T-cell (primary cell): ENCODE measurements at regions not wholly inside any gene's neighbourhood (a gene's known extent, or its start where the extent isn't known, plus 50 kb on each side); places are given as distances from the start of the nearest gene placed in this dataset.

Experiments used
- ATAC-seq, 4 experiments: fragments of 200-7000 bp in 3 of 4; fragments of 150-1000 bp in 1 of 4; cut with Tn5 transposase; replicated peaks in 1 of 4; 1 replicate in 3 of 4; 2 replicates in 1 of 4; pipeline ENCODE4 v1.10.0; 2021; ENCODE audit warnings: moderate library complexity in 3 of 4, mild to moderate bottlenecking in 2 of 4, moderate number of reproducible peaks in 1 of 4
- CTCF ChIA-PET, 2 donors: fragments of 300-600 bp; sonication (Branson Sonifier 250); formaldehyde crosslinking; loops; one replicate each; lab custom pipeline; 2022; ENCODE audit warnings: antibody characterized with exemption in 2 of 2; lab: Charles Lee
- POLR2A ChIA-PET, 2 donors: fragments of 300-600 bp; sonication (Branson Sonifier 250); formaldehyde crosslinking; loops; one replicate each; lab custom pipeline; 2022; ENCODE audit warnings: antibody characterized with exemption in 2 of 2; lab: Charles Lee
- DNase-seq, 35 experiments: peaks; one replicate each; pipeline versions ENCODE4 v3.0.0 to v3.0.0-alpha.2; 2013 to 2023
- H3K27ac ChIP-seq: one replicate; pipeline ENCODE4 v1.5.1; 2013; ENCODE audit warnings: low read length
- H3K27me3 ChIP-seq, 2 experiments: replicated peaks in 1 of 2; 1 replicate in 1 of 2; 2 replicates in 1 of 2; pipeline versions ENCODE4 v1.6.1 to v1.7.0; 2013; ENCODE audit warnings: low read length in 1 of 2, mixed read lengths in 1 of 2; ENCODE audit not compliant: control insufficient read depth in 2 of 2, insufficient read depth in 2 of 2; ENCODE audit errors: extremely low read depth in 1 of 2
- H3K36me3 ChIP-seq, 2 donors: 1 replicate in 1 of 2; 2 replicates in 1 of 2; pipeline versions ENCODE4 v1.6.1 to v1.7.0; 2013; ENCODE audit warnings: low read length in 1 of 2; ENCODE audit not compliant: control insufficient read depth in 2 of 2, insufficient read depth in 1 of 2; ENCODE audit errors: extremely low read depth in 1 of 2
- H3K4me1 ChIP-seq, 2 experiments: 1 replicate in 1 of 2; 2 replicates in 1 of 2; pipeline versions ENCODE4 v1.6.1 to v1.7.0; 2013; ENCODE audit warnings: low read length in 2 of 2, mixed read lengths in 1 of 2; ENCODE audit not compliant: insufficient read depth in 2 of 2, control insufficient read depth in 1 of 2; ENCODE audit errors: extremely low read depth in 1 of 2
- H3K4me3 ChIP-seq, 2 donors: 1 replicate in 1 of 2; 2 replicates in 1 of 2; pipeline versions ENCODE4 v1.5.1 to v1.7.0; 2013; ENCODE audit warnings: mild to moderate bottlenecking in 2 of 2, low read length in 1 of 2, moderate library complexity in 1 of 2; ENCODE audit not compliant: control insufficient read depth in 1 of 2; ENCODE audit errors: extremely low read depth in 1 of 2
- H3K9me3 ChIP-seq: 2 replicates; pipeline ENCODE4 v1.7.0; 2013
- H3K27ac Mint-ChIP-seq, 2 donors: one replicate each; pipeline ENCODE4 v1.8.0; 2020 to 2021; ENCODE audit warnings: mild to moderate bottlenecking in 2 of 2, mixed read lengths in 2 of 2
- H3K27me3 Mint-ChIP-seq, 2 donors: one replicate each; pipeline ENCODE4 v1.8.0; 2021 to 2022; ENCODE audit warnings: mixed read lengths in 2 of 2
- H3K36me3 Mint-ChIP-seq: one replicate; pipeline ENCODE4 v1.8.0; 2021; ENCODE audit warnings: mixed read lengths
- H3K4me1 Mint-ChIP-seq, 3 donors: one replicate each; pipeline ENCODE4 v1.8.0; 2020 to 2022; ENCODE audit warnings: mixed read lengths in 3 of 3, mild to moderate bottlenecking in 1 of 3
- H3K4me3 Mint-ChIP-seq, 3 donors: one replicate each; pipeline ENCODE4 v1.8.0; 2020 to 2022; ENCODE audit warnings: mild to moderate bottlenecking in 3 of 3, mixed read lengths in 3 of 3, moderate library complexity in 3 of 3
- H3K9me3 Mint-ChIP-seq, 3 donors: one replicate each; pipeline ENCODE4 v1.8.0; 2020 to 2022; ENCODE audit warnings: mixed read lengths in 3 of 3
- WGBS: methylation state at CpG from one replicate; pipeline ENCODE4 v1.1.5; 2013; ENCODE audit warnings: missing lambda C conversion rate; ENCODE audit not compliant: insufficient coverage; 5-methylcytosine and 5-hydroxymethylcytosine counted together

DNA sequence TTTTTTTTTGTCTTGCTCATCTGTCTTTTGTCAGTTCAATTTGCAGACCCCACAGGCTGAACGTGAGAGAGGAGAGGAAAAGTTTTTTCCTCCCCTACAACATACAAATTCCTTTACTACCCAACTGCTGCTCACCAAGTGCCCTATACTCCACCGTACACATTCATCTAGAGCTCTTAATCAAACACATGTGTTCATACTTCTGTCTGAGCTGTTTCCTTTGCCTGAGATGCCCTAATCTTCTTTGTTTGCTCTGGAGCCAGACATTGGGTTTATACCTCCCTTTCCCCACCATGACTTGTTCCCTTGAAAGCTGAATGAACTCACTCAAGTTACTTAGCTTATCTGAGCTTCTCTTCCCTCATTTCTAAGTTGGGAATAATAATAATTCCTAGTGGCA is 122.7 kb upstream of the RASGRP1 start:
- no peaks in the 10 kb centered on the region for H3K36me3 Mint-ChIP-seq
- no peaks in the 10 kb centered on the region for H3K27me3 Mint-ChIP-seq
- DNase-seq, result no peak
- H3K27me3 ChIP-seq, result no peaks in the 10 kb centered on the region
- H3K4me1 Mint-ChIP-seq, result peaks cover 86 to 97% (median 91%) of the 10 kb centered on the region in 3 donors
- no peaks in the 10 kb centered on the region for H3K9me3 ChIP-seq
- ChIA-PET POLR2A (interaction anchor here (0.6 to 2.2 kb wide), 8 partner anchors 13 to 233 kb away, joined by 3 to 11 read pairs (median 4); partner anchors contain the start of gene FAM98B (in 1 of the 2)), CTCF (interaction anchor here (0.5 to 9.8 kb wide), 23 partner anchors 8 to 247 kb away, joined by 3 to 249 read pairs (median 4); partner anchors contain the start of gene RASGRP1 (in 2 of the 2))
- H3K4me1 ChIP-seq, result peaks cover 83 to 87% of the 10 kb centered on the region in 2 experiments
- H3K9me3 Mint-ChIP-seq, result no peaks in the 10 kb centered on the region
- H3K4me3 ChIP-seq, result no peak overlapping the region
- H3K27ac ChIP-seq, result peak overlapping the region; percentile 67
- no peaks in the 10 kb centered on the region for H3K36me3 ChIP-seq
- WGBS, result 50% methylated on average over 1 of the region's 2 CpGs
- no peak for ATAC-seq
- H3K4me3 Mint-ChIP-seq, result peak overlapping the region in 2 of 3 donors; percentile 0 to 48
- peak overlapping the region; percentile 91 to 98 for H3K27ac Mint-ChIP-seq

DNA sequence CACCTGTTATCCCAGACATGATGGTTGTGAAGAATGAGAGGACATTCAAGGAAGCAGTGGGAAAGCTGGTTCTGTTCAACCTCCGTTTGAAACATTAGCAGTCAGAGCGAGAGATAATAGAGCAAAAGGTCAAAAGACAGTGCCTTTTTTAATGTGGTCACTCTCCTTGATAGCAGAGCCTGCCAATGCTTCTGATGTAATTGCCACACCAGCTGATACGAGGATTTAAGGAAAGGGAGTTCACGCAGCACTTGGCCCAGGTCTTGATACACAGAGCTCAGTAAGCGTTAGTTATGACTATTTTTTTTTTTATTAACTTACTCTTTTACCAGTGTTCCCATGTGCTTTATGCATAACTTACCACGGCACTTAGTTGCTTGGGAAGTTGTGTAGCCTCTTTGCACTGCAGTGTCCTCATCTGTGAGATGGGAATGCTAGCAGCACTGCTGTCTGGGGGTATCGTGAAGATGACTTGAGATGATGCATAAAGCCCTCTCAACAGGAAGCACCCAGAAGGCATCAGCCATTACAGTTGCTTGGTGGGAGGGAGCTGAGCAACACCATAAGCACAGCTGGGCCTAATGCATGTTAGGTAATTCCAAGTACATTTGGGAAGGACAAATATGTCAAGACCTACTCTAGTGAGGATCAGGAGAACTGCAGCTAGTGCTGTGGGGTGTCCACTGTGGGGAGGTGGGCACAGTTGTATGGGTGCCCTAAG is 123.3 kb upstream of the RASGRP1 start:
- H3K36me3 Mint-ChIP-seq, result no peaks in the 10 kb centered on the region
- DNase-seq (no peak), ATAC-seq (no peak)
- WGBS, result 70% methylated on average over 2 of the region's 7 CpGs
- peaks cover 79 to 81% of the 10 kb centered on the region in 2 experiments for H3K4me1 ChIP-seq
- peak overlapping the region; percentile 67 for H3K27ac ChIP-seq
- H3K27ac Mint-ChIP-seq, result peak overlapping the region; percentile 91 to 98
- H3K27me3 ChIP-seq, result no peaks in the 10 kb centered on the region
- CTCF ChIA-PET, result interaction anchor here (0.5 to 9.8 kb wide), 25 partner anchors 12 to 1637 kb away, joined by 3 to 249 read pairs (median 4); partner anchors contain the start of gene RASGRP1 (in 2 of the 2)
- no peaks in the 10 kb centered on the region for H3K36me3 ChIP-seq
- H3K9me3 Mint-ChIP-seq, result no peaks in the 10 kb centered on the region
- POLR2A ChIA-PET, result interaction anchor here (1.1 to 1.3 kb wide), 2 partner anchors 124 to 127 kb away, joined by 3 to 6 read pairs; partner anchors contain the start of gene RASGRP1 (in 1 of the 2)
- peak overlapping the region; percentile 43 to 52 (median 48) for H3K4me3 Mint-ChIP-seq
- no peak overlapping the region for H3K4me3 ChIP-seq
- no peaks in the 10 kb centered on the region for H3K27me3 Mint-ChIP-seq
- peaks cover 80 to 91% (median 86%) of the 10 kb centered on the region in 3 donors for H3K4me1 Mint-ChIP-seq
- no peaks in the 10 kb centered on the region for H3K9me3 ChIP-seq

- no peaks in the 10 kb centered on the region for H3K27me3 Mint-ChIP-seq
- POLR2A ChIA-PET, result interaction anchor here (0.5 to 1.3 kb wide), 5 partner anchors 16 to 143 kb away, joined by 3 to 6 read pairs (median 4); partner anchors contain the start of gene RASGRP1 (in 1 of the 2)
- CTCF ChIA-PET, result interaction anchor here (0.8 to 9.8 kb wide), 19 partner anchors 11 to 1636 kb away, joined by 3 to 249 read pairs (median 8); partner anchors contain the start of gene RASGRP1 (in 2 of the 2)
- H3K27ac Mint-ChIP-seq, result peak overlapping the region; percentile 91 to 98
- peak; percentile 6 to 67 (median 60) for ATAC-seq
- no peaks in the 10 kb centered on the region for H3K27me3 ChIP-seq
- H3K4me1 Mint-ChIP-seq, result peaks cover 72 to 83% (median 78%) of the 10 kb centered on the region in 3 donors
- peaks cover 71 to 73% of the 10 kb centered on the region in 2 experiments for H3K4me1 ChIP-seq
- no peaks in the 10 kb centered on the region for H3K9me3 ChIP-seq
- no CpG with 5 or more reads among the region's 1 CpG for WGBS
- H3K4me3 Mint-ChIP-seq, result peak overlapping the region; percentile 43 to 52 (median 48)
- no peaks in the 10 kb centered on the region for H3K9me3 Mint-ChIP-seq
- peak overlapping the region; percentile 67 for H3K27ac ChIP-seq
- peak in 29 of 35 experiments; percentile 17 to 62 (median 42) for DNase-seq
- no peaks in the 10 kb centered on the region for H3K36me3 ChIP-seq
- no peaks in the 10 kb centered on the region for H3K36me3 Mint-ChIP-seq
- H3K4me3 ChIP-seq, result no peak overlapping the region
These were observed 124.1 kb upstream of the RASGRP1 start for GRCh38 chr15:38688761-38689160.

DNA sequence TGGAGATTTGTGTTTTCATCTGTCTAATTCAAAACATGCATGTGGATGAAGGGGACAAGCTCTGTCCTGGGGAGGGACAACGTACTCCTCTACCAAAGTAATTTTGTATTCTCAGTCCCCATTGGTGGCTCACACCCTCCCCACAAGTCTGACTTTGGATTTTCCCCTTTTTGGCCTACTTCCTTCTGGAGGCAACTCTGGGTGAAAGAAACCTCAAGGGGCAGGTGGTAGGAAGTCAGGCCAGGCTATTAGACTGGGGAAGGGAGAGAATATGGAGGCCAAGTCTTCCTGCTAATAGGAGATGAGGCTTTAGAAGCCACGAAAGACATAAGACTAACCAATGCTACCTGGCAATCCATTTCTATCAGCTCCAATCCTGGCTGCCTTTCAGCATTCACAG is 124.9 kb upstream of the RASGRP1 start:
- H3K9me3 Mint-ChIP-seq, result no peaks in the 10 kb centered on the region
- H3K4me3 Mint-ChIP-seq, result peak overlapping the region in 1 of 3 donors; percentile 48
- Histone ChIP-seq H3K9me3 (no peaks in the 10 kb centered on the region), H3K27ac (peak overlapping the region; percentile 47), H3K36me3 (no peaks in the 10 kb centered on the region), H3K4me1 (peaks cover 63 to 66% of the 10 kb centered on the region in 2 experiments), H3K27me3 (no peaks in the 10 kb centered on the region), H3K4me3 (no peak overlapping the region)
- H3K27ac Mint-ChIP-seq, result peak overlapping the region; percentile 91 to 98
- DNase-seq (no peak), ATAC-seq (no peak)
- ChIA-PET POLR2A (interaction anchor here (0.6 to 1.3 kb wide), 2 partner anchors 125 to 216 kb away, joined by 3 to 6 read pairs; partner anchors contain the start of gene RASGRP1 (in 1 of the 2)), CTCF (interaction anchor here (0.8 to 9.8 kb wide), 32 partner anchors 10 to 249 kb away, joined by 3 to 249 read pairs (median 6); partner anchors contain the start of gene RASGRP1 (in 2 of the 2))
- peaks cover 69 to 83% (median 75%) of the 10 kb centered on the region in 3 donors for H3K4me1 Mint-ChIP-seq
- WGBS, result no CpG with 5 or more reads among the region's 2 CpGs
- H3K27me3 Mint-ChIP-seq, result no peaks in the 10 kb centered on the region
- H3K36me3 Mint-ChIP-seq, result no peaks in the 10 kb centered on the region

GRCh38 chr15:38690216-38690615 is 125.6 kb upstream of the RASGRP1 start:
- no peaks in the 10 kb centered on the region for H3K27me3 Mint-ChIP-seq
- no peaks in the 10 kb centered on the region for H3K9me3 Mint-ChIP-seq
- Histone ChIP-seq H3K4me1 (peaks cover 58 to 59% of the 10 kb centered on the region in 2 experiments), H3K27ac (peak overlapping the region; percentile 47), H3K27me3 (no peaks in the 10 kb centered on the region), H3K9me3 (no peaks in the 10 kb centered on the region), H3K36me3 (no peaks in the 10 kb centered on the region), H3K4me3 (no peak overlapping the region)
- 43% methylated on average over 1 of the region's 5 CpGs for WGBS
- peak overlapping the region; percentile 91 to 98 for H3K27ac Mint-ChIP-seq
- POLR2A ChIA-PET, result interaction anchor here (0.6 to 1.2 kb wide), 7 partner anchors 18 to 215 kb away, joined by 3 to 5 read pairs (median 3); partner anchors contain the start of gene RASGRP1 (in 1 of the 2)
- DNase-seq (peak in 4 of 35 experiments; percentile 31 to 45 (median 38)), ATAC-seq (peak in 2 of 4 experiments; percentile 3 to 15)
- H3K4me3 Mint-ChIP-seq, result peak overlapping the region in 1 of 3 donors; percentile 48
- peaks cover 65 to 83% (median 75%) of the 10 kb centered on the region in 3 donors for H3K4me1 Mint-ChIP-seq
- CTCF ChIA-PET, result interaction anchor here (0.6 to 9.8 kb wide), 54 partner anchors 8 to 249 kb away, joined by 3 to 249 read pairs (median 4); partner anchors contain the start of gene RASGRP1 (in 2 of the 2)
- no peaks in the 10 kb centered on the region for H3K36me3 Mint-ChIP-seq
